Mesenchymal stem cell (in vitro differentiated cells and primary cell): ENCODE measurements at regions not wholly inside any gene's neighbourhood (a gene's known extent, or its start where the extent isn't known, plus 50 kb on each side); places are given as distances from the start of the nearest gene placed in this dataset.

ENCODE experiments used
- DNase-seq: peaks from one replicate; pipeline ENCODE4 v3.0.0-alpha.2; 2013
- H2AFZ ChIP-seq: one replicate; pipeline ENCODE4 v1.6.1; 2013; ENCODE audit warnings: low read depth, mild to moderate bottlenecking, control low read depth, inconsistent platforms, low read length, moderate library complexity
- H2AK5ac ChIP-seq: 2 replicates; pipeline ENCODE4 v1.6.1; 2013; ENCODE audit warnings: low read length, moderate library complexity, mild to moderate bottlenecking, inconsistent platforms; ENCODE audit not compliant: severe bottlenecking
- H2BK120ac ChIP-seq: one replicate; pipeline ENCODE4 v1.6.1; 2013; ENCODE audit warnings: low read depth, mild to moderate bottlenecking, inconsistent platforms, low read length, moderate library complexity
- H2BK12ac ChIP-seq, 2 experiments: one replicate each; pipeline ENCODE4 v1.6.1; 2013; ENCODE audit warnings: inconsistent platforms in 2 of 2, low read length in 2 of 2, mild to moderate bottlenecking in 2 of 2, moderate library complexity in 2 of 2, control low read depth in 1 of 2
- H2BK15ac ChIP-seq: one replicate; pipeline ENCODE4 v1.6.1; 2013; ENCODE audit warnings: mild to moderate bottlenecking, low read depth, inconsistent platforms; ENCODE audit not compliant: poor library complexity, severe bottlenecking
- H2BK5ac ChIP-seq: 2 replicates; pipeline ENCODE4 v1.6.1; 2013; ENCODE audit warnings: low read depth, mild to moderate bottlenecking, low read length, control low read depth, inconsistent platforms; ENCODE audit not compliant: poor library complexity, severe bottlenecking
- H3K14ac ChIP-seq, 2 experiments: one replicate each; pipeline ENCODE4 v1.6.1; 2013; ENCODE audit warnings: inconsistent platforms in 2 of 2, low read length in 2 of 2, control low read depth in 1 of 2, mild to moderate bottlenecking in 1 of 2, moderate library complexity in 1 of 2
- H3K18ac ChIP-seq, 2 experiments: one replicate each; pipeline ENCODE4 v1.6.1; 2013; ENCODE audit warnings: inconsistent platforms in 2 of 2, low read length in 2 of 2, control low read depth in 1 of 2, low read depth in 1 of 2, mild to moderate bottlenecking in 1 of 2
- H3K23ac ChIP-seq, 2 experiments: one replicate each; pipeline ENCODE4 v1.6.1; 2013; ENCODE audit warnings: inconsistent platforms in 2 of 2, low read length in 2 of 2, mild to moderate bottlenecking in 2 of 2, moderate library complexity in 2 of 2, control low read depth in 1 of 2
- H3K27ac ChIP-seq: 2 replicates; pipeline ENCODE4 v1.5.1; 2013; ENCODE audit warnings: mild to moderate bottlenecking, moderate library complexity, low read length, control low read depth, inconsistent platforms; ENCODE audit not compliant: poor library complexity, severe bottlenecking
- H3K27me3 ChIP-seq, 2 experiments: 2 replicates each; pipeline versions ENCODE4 v1.6.1 to v1.7.0; 2013; ENCODE audit warnings: low read length in 2 of 2, mild to moderate bottlenecking in 2 of 2, moderate library complexity in 2 of 2, control low read depth in 1 of 2, inconsistent platforms in 1 of 2; ENCODE audit not compliant: control insufficient read depth in 1 of 2, insufficient read depth in 1 of 2
- H3K36me3 ChIP-seq, 2 experiments: 2 replicates each; pipeline versions ENCODE4 v1.6.1 to v1.7.0; 2013; ENCODE audit warnings: low read length in 2 of 2, control low read depth in 1 of 2, inconsistent platforms in 1 of 2, low read depth in 1 of 2, mild to moderate bottlenecking in 1 of 2; ENCODE audit not compliant: insufficient read depth in 2 of 2, control insufficient read depth in 1 of 2
- H3K4ac ChIP-seq, 2 experiments: one replicate each; pipeline ENCODE4 v1.6.1; 2013; ENCODE audit warnings: inconsistent platforms in 2 of 2, low read length in 2 of 2, mild to moderate bottlenecking in 2 of 2, moderate library complexity in 2 of 2, control low read depth in 1 of 2, low read depth in 1 of 2
- H3K4me1 ChIP-seq: 2 replicates; pipeline ENCODE4 v1.6.1; 2013; ENCODE audit warnings: low read depth, low read length, control low read depth; ENCODE audit not compliant: control insufficient read depth, insufficient read depth
- H3K4me2 ChIP-seq: 2 replicates; pipeline ENCODE4 v1.6.1; 2013; ENCODE audit warnings: low read length, mild to moderate bottlenecking, inconsistent platforms; ENCODE audit not compliant: poor library complexity, severe bottlenecking
- H3K4me3 ChIP-seq, 2 experiments: 2 replicates each; pipeline versions ENCODE4 v1.5.1 to v1.7.0; 2013; ENCODE audit warnings: low read length in 2 of 2, mild to moderate bottlenecking in 2 of 2, control low read depth in 1 of 2, low read depth in 1 of 2; ENCODE audit not compliant: insufficient read depth in 1 of 2
- H3K79me1 ChIP-seq: replicated peaks from 2 replicates; pipeline ENCODE4 v1.6.1; 2013; ENCODE audit warnings: mild to moderate bottlenecking, control low read depth, low read length, inconsistent platforms; ENCODE audit not compliant: poor library complexity, severe bottlenecking
- H3K9ac ChIP-seq: 2 replicates; pipeline ENCODE4 v1.7.0; 2013; ENCODE audit warnings: mild to moderate bottlenecking, low read length, moderate library complexity
- H3K9me3 ChIP-seq: 2 replicates; pipeline ENCODE4 v1.7.0; 2013; ENCODE audit warnings: mild to moderate bottlenecking, low read length; ENCODE audit not compliant: control insufficient read depth
- H4K8ac ChIP-seq: one replicate; pipeline ENCODE4 v1.6.1; 2013; ENCODE audit warnings: inconsistent platforms, mild to moderate bottlenecking, low read length, moderate library complexity
- H4K91ac ChIP-seq: one replicate; pipeline ENCODE4 v1.6.1; 2013; ENCODE audit warnings: mild to moderate bottlenecking, low read length, inconsistent platforms
- WGBS: methylation state at CpG from one replicate; pipeline ENCODE4 v1.1.7; 2013; ENCODE audit warnings: mixed read lengths; 5-methylcytosine and 5-hydroxymethylcytosine counted together

GRCh38 chr2:6792883-6793282 is 72.8 kb downstream of the CMPK2 start:
- Histone ChIP-seq H4K8ac (no peak overlapping the region), H3K4me1 (no peaks in the 10 kb centered on the region), H3K4ac (no peak overlapping the region), H3K27ac (no peak overlapping the region), H2BK15ac (no peak overlapping the region), H3K9me3 (no peaks in the 10 kb centered on the region), H3K14ac (no peak overlapping the region), H2BK5ac (no peak overlapping the region), H3K4me2 (no peak overlapping the region), H3K23ac (no peak overlapping the region), H2AFZ (no peak overlapping the region), H2AK5ac (no peak overlapping the region), H2BK12ac (no peak overlapping the region), H3K79me1 (no peaks in the 10 kb centered on the region), H3K18ac (no peak overlapping the region), H2BK120ac (no peak overlapping the region), H4K91ac (no peak overlapping the region), H3K4me3 (no peak overlapping the region), H3K9ac (no peak overlapping the region), H3K36me3 (no peaks in the 10 kb centered on the region), H3K27me3 (peaks cover 0 to 3% of the 10 kb centered on the region in 2 experiments)
- DNase-seq, result no peak
- 84% methylated on average over 5 of the region's 5 CpGs for WGBS

DNA sequence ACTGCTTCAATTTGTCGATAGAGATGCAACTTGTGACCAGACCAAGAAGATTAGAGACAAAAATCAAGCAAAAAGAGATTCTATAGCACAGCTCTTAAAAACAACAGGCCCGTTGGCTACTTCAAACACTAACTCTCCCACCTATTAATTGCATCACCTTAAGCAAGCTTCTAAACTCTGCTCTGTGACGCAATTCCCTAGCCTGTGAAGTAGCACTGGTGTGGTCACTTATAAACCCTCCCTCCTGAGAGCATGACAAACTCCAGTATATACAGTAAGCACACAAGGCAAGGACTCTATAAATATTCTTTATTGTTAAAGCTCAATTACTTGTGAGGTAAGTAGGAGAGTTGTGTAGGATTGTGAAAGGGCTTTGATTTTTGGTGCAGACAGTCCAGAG is 72.3 kb downstream of the CMPK2 start:
- H3K79me1 ChIP-seq, result no peaks in the 10 kb centered on the region
- H3K27me3 ChIP-seq, result peaks cover 0 to 3% of the 10 kb centered on the region in 2 experiments
- no peak overlapping the region for H4K8ac ChIP-seq
- H3K36me3 ChIP-seq, result no peaks in the 10 kb centered on the region
- 85% methylated on average over 3 of the region's 3 CpGs for WGBS
- H2BK120ac ChIP-seq, result no peak overlapping the region
- DNase-seq, result peak; percentile 78
- no peak overlapping the region for H3K4ac ChIP-seq
- H3K9me3 ChIP-seq, result no peaks in the 10 kb centered on the region
- H2AFZ ChIP-seq, result no peak overlapping the region
- H3K14ac ChIP-seq, result no peak overlapping the region
- no peak overlapping the region for H2BK5ac ChIP-seq
- no peak overlapping the region for H2BK12ac ChIP-seq
- H4K91ac ChIP-seq, result no peak overlapping the region
- H3K27ac ChIP-seq, result no peak overlapping the region
- H3K18ac ChIP-seq, result no peak overlapping the region
- H3K4me3 ChIP-seq, result no peak overlapping the region
- H3K4me1 ChIP-seq, result no peaks in the 10 kb centered on the region
- H3K4me2 ChIP-seq, result no peak overlapping the region
- no peak overlapping the region for H2BK15ac ChIP-seq
- no peak overlapping the region for H2AK5ac ChIP-seq
- no peak overlapping the region for H3K23ac ChIP-seq
- no peak overlapping the region for H3K9ac ChIP-seq

DNA sequence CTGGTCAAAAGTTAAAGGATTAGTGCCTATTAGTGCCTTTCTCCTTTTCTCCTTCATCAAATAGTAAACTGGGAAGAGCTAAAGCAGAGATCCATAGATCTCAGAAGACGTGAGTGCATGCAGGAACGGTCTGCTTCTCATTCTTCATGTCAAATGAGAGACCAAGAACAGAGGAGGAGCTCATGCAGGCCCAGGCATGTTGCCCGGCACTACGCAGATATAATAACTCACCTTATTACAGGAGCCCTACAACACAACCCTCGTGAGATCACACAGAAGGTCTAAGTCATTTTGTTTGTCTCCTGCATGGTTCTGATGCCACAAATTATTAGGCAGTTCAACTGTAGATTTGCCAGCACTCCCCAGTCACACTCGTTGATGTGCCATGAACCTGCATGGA is 71.8 kb downstream of the CMPK2 start:
- no peaks in the 10 kb centered on the region for H3K79me1 ChIP-seq
- H2AFZ ChIP-seq, result no peak overlapping the region
- 91% methylated on average over 6 of the region's 6 CpGs for WGBS
- H3K4me1 ChIP-seq, result no peaks in the 10 kb centered on the region
- H3K23ac ChIP-seq, result no peak overlapping the region
- H3K27ac ChIP-seq, result no peak overlapping the region
- H3K4me2 ChIP-seq, result no peak overlapping the region
- no peak overlapping the region for H3K4ac ChIP-seq
- H2BK5ac ChIP-seq, result no peak overlapping the region
- no peak overlapping the region for H3K18ac ChIP-seq
- no peak overlapping the region for H3K9ac ChIP-seq
- H2BK120ac ChIP-seq, result no peak overlapping the region
- H3K14ac ChIP-seq, result no peak overlapping the region
- no peak overlapping the region for H2AK5ac ChIP-seq
- H3K36me3 ChIP-seq, result no peaks in the 10 kb centered on the region
- H4K8ac ChIP-seq, result no peak overlapping the region
- no peak overlapping the region for H2BK15ac ChIP-seq
- no peak overlapping the region for H2BK12ac ChIP-seq
- no peak overlapping the region for H3K4me3 ChIP-seq
- no peaks in the 10 kb centered on the region for H3K9me3 ChIP-seq
- H4K91ac ChIP-seq, result no peak overlapping the region
- peaks cover 0 to 3% of the 10 kb centered on the region in 2 experiments for H3K27me3 ChIP-seq
- DNase-seq, result no peak

DNA sequence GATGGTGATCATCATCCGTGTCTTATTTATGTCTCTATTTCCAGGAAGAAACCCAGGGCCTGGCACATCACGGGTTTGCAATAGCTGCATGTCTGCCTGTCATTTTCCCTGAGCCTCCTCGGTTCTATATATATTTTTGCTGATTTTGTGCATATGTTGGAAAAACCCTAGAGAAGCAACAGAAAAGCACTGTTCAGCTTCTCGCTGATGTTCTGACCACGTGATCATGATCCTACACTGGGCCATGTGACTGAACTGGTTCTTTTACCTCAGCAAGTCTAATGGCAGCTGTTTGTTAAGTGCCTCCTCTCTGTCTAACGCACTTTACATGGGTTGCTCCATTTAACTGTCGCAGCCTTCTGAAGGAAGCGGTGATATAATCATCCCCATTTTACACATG is 71.3 kb downstream of the CMPK2 start:
- Histone ChIP-seq H4K8ac (no peak overlapping the region), H3K4me3 (no peak overlapping the region), H3K4ac (no peak overlapping the region), H3K4me1 (no peaks in the 10 kb centered on the region), H2BK120ac (no peak overlapping the region), H2AFZ (no peak overlapping the region), H3K23ac (no peak overlapping the region), H3K36me3 (no peaks in the 10 kb centered on the region), H3K9ac (no peak overlapping the region), H3K79me1 (no peaks in the 10 kb centered on the region), H2BK5ac (no peak overlapping the region), H2BK12ac (no peak overlapping the region), H3K9me3 (no peaks in the 10 kb centered on the region), H3K4me2 (no peak overlapping the region), H3K14ac (no peak overlapping the region), H3K27me3 (no peaks in the 10 kb centered on the region), H3K18ac (no peak overlapping the region), H4K91ac (no peak overlapping the region), H2BK15ac (no peak overlapping the region), H3K27ac (no peak overlapping the region), H2AK5ac (no peak overlapping the region)
- DNase-seq, result no peak
- 92% methylated on average over 8 of the region's 8 CpGs for WGBS
